CD8-positive, alpha-beta memory T cell (primary cell): ENCODE measurements at regions not wholly inside any gene's neighbourhood (a gene's known extent, or its start where the extent isn't known, plus 50 kb on each side); places are given as distances from the start of the nearest gene placed in this dataset.
"Not testable (repeated sequence)": the region's sequence is repeated elsewhere in the genome, so short reads cannot be mapped to it uniquely, and the experiment has no call there.

ENCODE experiments used
- CTCF ChIA-PET: fragments of 350-600 bp; sonication (Branson Sonifier 250); formaldehyde crosslinking; loops from one replicate; lab custom pipeline; 2021; ENCODE audit warnings: antibody characterized with exemption; lab: Charles Lee
- POLR2A ChIA-PET: fragments of 350-600 bp; sonication (Branson Sonifier 250); formaldehyde crosslinking; loops from one replicate; lab custom pipeline; 2021; ENCODE audit warnings: antibody characterized with exemption; lab: Charles Lee
- DNase-seq, 5 donors: peaks; one replicate each; pipeline versions ENCODE4 v3.0.0 to v3.0.0-alpha.2; 2020 to 2022; ENCODE audit warnings: mixed read lengths in 1 of 5
- H3K27ac ChIP-seq: one replicate; pipeline ENCODE4 v1.7.0; 2013; ENCODE audit warnings: low read depth, mild to moderate bottlenecking, low read length, moderate library complexity
- H3K27me3 ChIP-seq: 2 replicates; pipeline ENCODE4 v1.7.0; 2013; ENCODE audit warnings: low read length, mild to moderate bottlenecking; ENCODE audit not compliant: insufficient read depth, poor library complexity, severe bottlenecking
- H3K36me3 ChIP-seq: 2 replicates; pipeline ENCODE4 v1.7.0; 2013; ENCODE audit warnings: mild to moderate bottlenecking, low read length, moderate library complexity; ENCODE audit not compliant: insufficient read depth
- H3K4me1 ChIP-seq: 2 replicates; pipeline ENCODE4 v1.7.0; 2013; ENCODE audit warnings: mild to moderate bottlenecking, low read length, moderate library complexity; ENCODE audit not compliant: insufficient read depth
- H3K4me3 ChIP-seq: 2 replicates; pipeline ENCODE4 v1.7.0; 2013; ENCODE audit warnings: mild to moderate bottlenecking, low read length
- H3K9me3 ChIP-seq: 2 replicates; pipeline ENCODE4 v1.7.0; 2013; ENCODE audit warnings: mild to moderate bottlenecking, low read length
- H3K27ac Mint-ChIP-seq, 8 donors: one replicate each; pipeline ENCODE4 v1.8.0; 2020 to 2021; ENCODE audit warnings: mixed read lengths in 8 of 8, mild to moderate bottlenecking in 6 of 8, inconsistent platforms in 3 of 8, moderate library complexity in 3 of 8
- H3K27me3 Mint-ChIP-seq, 2 donors: one replicate each; pipeline ENCODE4 v1.8.0; 2020 to 2021; ENCODE audit warnings: mixed read lengths in 2 of 2, mild to moderate bottlenecking in 1 of 2, moderate library complexity in 1 of 2
- H3K36me3 Mint-ChIP-seq, 3 donors: one replicate each; pipeline ENCODE4 v1.8.0; 2020 to 2021; ENCODE audit warnings: mixed read lengths in 3 of 3, inconsistent platforms in 1 of 3, mild to moderate bottlenecking in 1 of 3
- H3K4me1 Mint-ChIP-seq, 3 donors: one replicate each; pipeline ENCODE4 v1.8.0; 2020 to 2021; ENCODE audit warnings: mixed read lengths in 3 of 3, inconsistent platforms in 1 of 3, mild to moderate bottlenecking in 1 of 3
- H3K4me3 Mint-ChIP-seq, 7 donors: one replicate each; pipeline ENCODE4 v1.8.0; 2020 to 2021; ENCODE audit warnings: mixed read lengths in 7 of 7, mild to moderate bottlenecking in 6 of 7, moderate library complexity in 4 of 7, inconsistent platforms in 2 of 7
- H3K9me3 Mint-ChIP-seq, 5 donors: one replicate each; pipeline ENCODE4 v1.8.0; 2020 to 2022; ENCODE audit warnings: mixed read lengths in 5 of 5, mild to moderate bottlenecking in 3 of 5, moderate library complexity in 2 of 5, inconsistent platforms in 1 of 5

- DNase-seq, H3K27me3 ChIP-seq, H3K27ac Mint-ChIP-seq, H3K36me3 ChIP-seq, H3K9me3 ChIP-seq, H3K9me3 Mint-ChIP-seq, H3K4me1 ChIP-seq, H3K27me3 Mint-ChIP-seq, H3K36me3 Mint-ChIP-seq, H3K4me3 ChIP-seq, CTCF ChIA-PET, H3K4me1 Mint-ChIP-seq, H3K27ac ChIP-seq, H3K4me3 Mint-ChIP-seq, POLR2A ChIA-PET: not testable (repeated sequence)
These were observed 136.3 kb upstream of the AKAP13 start for GRCh38 chr15:85244056-85244455.

GRCh38 chr15:85250938-85251542, 129.4 kb upstream of the AKAP13 start:
- DNase-seq, POLR2A ChIA-PET, CTCF ChIA-PET: not testable (repeated sequence)

GRCh38 chr15:85253196-85253915, 127.0 kb upstream of the AKAP13 start:
- DNase-seq, H3K27me3 Mint-ChIP-seq, H3K36me3 Mint-ChIP-seq, H3K4me1 Mint-ChIP-seq, H3K27me3 ChIP-seq, H3K4me1 ChIP-seq, H3K9me3 ChIP-seq, POLR2A ChIA-PET, H3K4me3 Mint-ChIP-seq, H3K27ac ChIP-seq, H3K9me3 Mint-ChIP-seq, CTCF ChIA-PET, H3K4me3 ChIP-seq, H3K36me3 ChIP-seq: not testable (repeated sequence)
- peak overlapping the region in 1 of 8 donors; percentile 23 for H3K27ac Mint-ChIP-seq

More at GRCh38 chr15:85250938-85251542, 129.4 kb upstream of the AKAP13 start:
- H3K9me3 Mint-ChIP-seq, H3K36me3 Mint-ChIP-seq, H3K9me3 ChIP-seq, H3K4me1 ChIP-seq, H3K27ac ChIP-seq, H3K27me3 ChIP-seq, H3K27me3 Mint-ChIP-seq, H3K27ac Mint-ChIP-seq, H3K4me1 Mint-ChIP-seq, H3K36me3 ChIP-seq, H3K4me3 Mint-ChIP-seq, H3K4me3 ChIP-seq: not testable (repeated sequence)

GRCh38 chr15:85254961-85255360, 125.4 kb upstream of the AKAP13 start:
- POLR2A ChIA-PET, H3K4me3 ChIP-seq, H3K36me3 Mint-ChIP-seq, H3K27ac Mint-ChIP-seq, H3K4me3 Mint-ChIP-seq, H3K9me3 ChIP-seq, H3K27me3 Mint-ChIP-seq, H3K4me1 ChIP-seq, H3K36me3 ChIP-seq, CTCF ChIA-PET, H3K4me1 Mint-ChIP-seq, H3K9me3 Mint-ChIP-seq, H3K27ac ChIP-seq, DNase-seq, H3K27me3 ChIP-seq: not testable (repeated sequence)

GRCh38 chr15:85255502-85255901, 124.9 kb upstream of the AKAP13 start:
- H3K4me1 Mint-ChIP-seq, H3K27me3 ChIP-seq, POLR2A ChIA-PET, H3K27ac Mint-ChIP-seq, CTCF ChIA-PET, H3K36me3 ChIP-seq, H3K36me3 Mint-ChIP-seq, DNase-seq, H3K27ac ChIP-seq, H3K4me1 ChIP-seq, H3K9me3 ChIP-seq, H3K4me3 ChIP-seq, H3K9me3 Mint-ChIP-seq, H3K27me3 Mint-ChIP-seq, H3K4me3 Mint-ChIP-seq: not testable (repeated sequence)

- H3K27me3 Mint-ChIP-seq, CTCF ChIA-PET, H3K9me3 Mint-ChIP-seq, POLR2A ChIA-PET, H3K4me1 ChIP-seq, H3K27ac ChIP-seq, H3K4me1 Mint-ChIP-seq, H3K36me3 Mint-ChIP-seq, H3K9me3 ChIP-seq, DNase-seq, H3K4me3 ChIP-seq, H3K36me3 ChIP-seq, H3K27me3 ChIP-seq: not testable (repeated sequence)
- Mint-ChIP-seq H3K4me3 (peak overlapping the region in 1 of 7 donors; percentile 36), H3K27ac (peak overlapping the region in 1 of 8 donors; percentile 89)
These were observed 124.1 kb upstream of the AKAP13 start for GRCh38 chr15:85256009-85256997.

- H3K4me3 Mint-ChIP-seq, H3K9me3 Mint-ChIP-seq, CTCF ChIA-PET, H3K36me3 ChIP-seq, H3K4me1 Mint-ChIP-seq, H3K27me3 ChIP-seq, H3K27me3 Mint-ChIP-seq, H3K27ac ChIP-seq, H3K4me3 ChIP-seq, H3K36me3 Mint-ChIP-seq, H3K9me3 ChIP-seq, DNase-seq, H3K4me1 ChIP-seq: not testable (repeated sequence)
- peak overlapping the region in 1 of 8 donors; percentile 41 for H3K27ac Mint-ChIP-seq
- POLR2A ChIA-PET, result interaction anchor here (0.6 kb wide), 1 partner anchor 404 kb away, joined by 4 read pairs; no protein-coding TSS in a partner anchor
These were observed 122.3 kb upstream of the AKAP13 start for GRCh38 chr15:85258062-85258445.

GRCh38 chr15:85258559-85259209, 121.7 kb upstream of the AKAP13 start:
- POLR2A ChIA-PET, H3K4me3 Mint-ChIP-seq, H3K27ac ChIP-seq, H3K4me3 ChIP-seq, H3K27me3 Mint-ChIP-seq, DNase-seq, H3K9me3 Mint-ChIP-seq, H3K4me1 Mint-ChIP-seq, H3K4me1 ChIP-seq, H3K27ac Mint-ChIP-seq, H3K36me3 Mint-ChIP-seq, H3K36me3 ChIP-seq, CTCF ChIA-PET, H3K27me3 ChIP-seq, H3K9me3 ChIP-seq: not testable (repeated sequence)
